SU-DHL-6 (cell line): ENCODE measurements at regions not wholly inside any gene's neighbourhood (a gene's known extent, or its start where the extent isn't known, plus 50 kb on each side); places are given as distances from the start of the nearest gene placed in this dataset.

ENCODE experiments used
- EZH2phosphoT487 ChIP-seq: fragments of 200-600 bp; sonication (generic), shearing (Covaris generic); conservative IDR thresholded peaks from 2 replicates; pipeline ENCODE4 v1.6.1; 2018; ENCODE audit warnings: mild to moderate bottlenecking, antibody characterized with exemption, low read length, moderate library complexity, mixed read lengths
- TF ChIP-seq, protein P1 (sequence below): fragments of 200-600 bp; sonication (generic); IDR thresholded peaks from one replicate; pipeline ENCODE4 v1.5.1; 2017; ENCODE audit warnings: antibody characterized with exemption, mild to moderate bottlenecking, low read length, moderate library complexity; ENCODE audit not compliant: insufficient read depth, poor library complexity, severe bottlenecking

DNA sequence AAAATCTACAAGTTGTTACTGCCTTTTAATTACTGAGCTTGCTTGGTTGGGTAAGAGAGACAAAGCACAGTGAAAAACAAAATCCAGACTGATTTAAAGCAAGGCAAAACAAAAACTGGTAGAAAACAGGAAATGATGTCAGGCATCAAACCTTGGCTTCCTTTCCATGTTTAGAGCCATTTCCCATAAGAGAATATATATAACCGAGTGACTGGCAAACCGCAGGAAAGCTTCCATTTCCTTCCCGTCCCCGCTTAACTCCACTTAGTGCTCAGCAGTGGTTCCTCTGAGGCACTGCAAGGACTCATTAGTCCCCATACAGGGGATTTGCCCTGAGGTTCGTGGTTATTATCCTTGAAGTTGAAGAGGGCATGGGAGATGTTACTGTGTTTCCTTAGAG, 446.3 kb downstream of the LPIN1 start:
- TF ChIP-seq, protein P1, sequence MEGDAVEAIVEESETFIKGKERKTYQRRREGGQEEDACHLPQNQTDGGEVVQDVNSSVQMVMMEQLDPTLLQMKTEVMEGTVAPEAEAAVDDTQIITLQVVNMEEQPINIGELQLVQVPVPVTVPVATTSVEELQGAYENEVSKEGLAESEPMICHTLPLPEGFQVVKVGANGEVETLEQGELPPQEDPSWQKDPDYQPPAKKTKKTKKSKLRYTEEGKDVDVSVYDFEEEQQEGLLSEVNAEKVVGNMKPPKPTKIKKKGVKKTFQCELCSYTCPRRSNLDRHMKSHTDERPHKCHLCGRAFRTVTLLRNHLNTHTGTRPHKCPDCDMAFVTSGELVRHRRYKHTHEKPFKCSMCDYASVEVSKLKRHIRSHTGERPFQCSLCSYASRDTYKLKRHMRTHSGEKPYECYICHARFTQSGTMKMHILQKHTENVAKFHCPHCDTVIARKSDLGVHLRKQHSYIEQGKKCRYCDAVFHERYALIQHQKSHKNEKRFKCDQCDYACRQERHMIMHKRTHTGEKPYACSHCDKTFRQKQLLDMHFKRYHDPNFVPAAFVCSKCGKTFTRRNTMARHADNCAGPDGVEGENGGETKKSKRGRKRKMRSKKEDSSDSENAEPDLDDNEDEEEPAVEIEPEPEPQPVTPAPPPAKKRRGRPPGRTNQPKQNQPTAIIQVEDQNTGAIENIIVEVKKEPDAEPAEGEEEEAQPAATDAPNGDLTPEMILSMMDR: no peak
- no peak for TF ChIP-seq EZH2phosphoT487
